ENCODE measurements at regions not wholly inside any gene's neighbourhood (a gene's known extent, or its start where the extent isn't known, plus 50 kb on each side); places are given as distances from the start of the nearest gene placed in this dataset.

GRCh38 chr13:47239025-47239424 is 342.2 kb upstream of the HTR2A start:
- no peak for TF ChIP-seq EZH2 (IDR thresholded peaks at IDR 0.05; ENCODE audit: insufficient read depth, poor library complexity, severe bottlenecking)
- no peak for TF ChIP-seq EZH2phosphoT487 (IDR thresholded peaks at IDR 0.05; ENCODE audit: insufficient read depth, low read depth)
